K562 (cell line): ENCODE measurements at regions not wholly inside any gene's neighbourhood (a gene's known extent, or its start where the extent isn't known, plus 50 kb on each side); places are given as distances from the start of the nearest gene placed in this dataset.

Experiments
- ATAC-seq: fragments of 200-7000 bp; cut with Tn5 transposase; 3 replicates; pipeline ENCODE4 v1.9.1; 2020; ENCODE audit warnings: moderate library complexity
- BruUV-seq: library from RNA; stranded (reverse); fragments of 400-500 nt; replicated peaks from 2 replicates; lab custom pipeline; 2021; lab: Mats Ljungman, UMichigan
- CTCF ChIA-PET: fragments of 300-600 bp; formaldehyde crosslinking; extraction: SDS; loops from one replicate; lab custom pipeline; 2021; ENCODE audit warnings: low intra/inter-chr PET ratio; lab: Yijun Ruan, JAX
- POLR2A ChIA-PET: fragments of 300-600, 350-650 bp; sonication (Branson Sonifier 250); formaldehyde crosslinking; extraction: SDS; loops from one replicate; lab custom pipeline; 2021; ENCODE audit warnings: antibody characterized with exemption, inconsistent platforms; lab: Yijun Ruan, JAX
- DNase-seq, 4 experiments: peaks; one replicate each; pipeline versions ENCODE4 v3.0.0 to v3.0.0-alpha.2; 2011 to 2018; ENCODE audit warnings: low spot score in 3 of 4, mixed read lengths in 3 of 4; ENCODE audit errors: extremely low read depth in 1 of 4
- FAIRE-seq: peaks from 2 replicates; lab custom pipeline; 2011; peaks lifted over from hg19 to GRCh38; lab: Jason Lieb, UNC
- H2AFZ ChIP-seq: 2 replicates; pipeline ENCODE4 v1.6.0; 2011; ENCODE audit warnings: low read depth, low read length, control low read depth, inconsistent platforms
- H3K27ac ChIP-seq: fragments of 200-600 bp; 3 replicates; pipeline ENCODE4 v1.8.0; 2011; ENCODE audit warnings: low read depth, mild to moderate bottlenecking, control low read depth, inconsistent platforms, low read length, moderate library complexity, mixed read lengths; ENCODE audit errors: extremely low read depth
- H3K27me3 ChIP-seq, 2 experiments: fragments of 300-600 bp in 1 of 2; 2 replicates in 1 of 2; 3 replicates in 1 of 2; pipeline versions ENCODE4 v1.6.0 to v1.8.0; 2011; ENCODE audit warnings: inconsistent platforms in 2 of 2, low read length in 2 of 2, mild to moderate bottlenecking in 1 of 2, mixed read lengths in 1 of 2, moderate library complexity in 1 of 2; ENCODE audit not compliant: control insufficient read depth in 2 of 2, insufficient read depth in 2 of 2
- H3K36me3 ChIP-seq: fragments of 300-600 bp; 3 replicates; pipeline ENCODE4 v1.8.0; 2011; ENCODE audit warnings: mild to moderate bottlenecking, low read length, inconsistent platforms; ENCODE audit not compliant: control insufficient read depth, insufficient read depth
- H3K4me1 ChIP-seq, 2 experiments: fragments of 200-600 bp in 1 of 2; replicated peaks in 1 of 2; 2 replicates in 1 of 2; 3 replicates in 1 of 2; pipeline versions ENCODE4 v1.5.1 to v1.8.0; 2011; ENCODE audit warnings: inconsistent platforms in 2 of 2, low read length in 2 of 2, mild to moderate bottlenecking in 1 of 2, mixed read lengths in 1 of 2, moderate library complexity in 1 of 2; ENCODE audit not compliant: control insufficient read depth in 2 of 2, insufficient read depth in 2 of 2
- H3K4me2 ChIP-seq: 2 replicates; pipeline ENCODE4 v1.6.1; 2011; ENCODE audit warnings: low read length, control low read depth, inconsistent platforms, mixed read lengths; ENCODE audit not compliant: insufficient read depth
- H3K4me3 ChIP-seq: fragments of 200-600 bp; sonication (generic), shearing (Covaris generic); 2 replicates; pipeline ENCODE4 v1.5.1; 2016; ENCODE audit warnings: control low read depth, inconsistent platforms
- H3K79me2 ChIP-seq: fragments of 200-600 bp; 3 replicates; pipeline ENCODE4 v1.8.0; 2011; ENCODE audit warnings: low read length, inconsistent platforms; ENCODE audit not compliant: control insufficient read depth, insufficient read depth
- H3K9ac ChIP-seq, 2 experiments: 2 replicates each; pipeline versions ENCODE4 v1.6.0 to v1.6.1; 2011; ENCODE audit warnings: low read depth in 2 of 2, low read length in 2 of 2, control low read depth in 1 of 2, inconsistent platforms in 1 of 2, mild to moderate bottlenecking in 1 of 2, mixed read lengths in 1 of 2; ENCODE audit not compliant: insufficient read depth in 1 of 2
- H3K9me1 ChIP-seq: one replicate; pipeline ENCODE4 v1.6.0; 2011; ENCODE audit warnings: inconsistent platforms, mild to moderate bottlenecking, low read length, moderate library complexity; ENCODE audit not compliant: control insufficient read depth, insufficient read depth
- H3K9me3 ChIP-seq: replicated peaks from 2 replicates; pipeline ENCODE4 v1.5.1; 2011; ENCODE audit warnings: low read depth, low read length, inconsistent platforms; ENCODE audit not compliant: control insufficient read depth, insufficient read depth
- H4K20me1 ChIP-seq: replicated peaks from 2 replicates; pipeline ENCODE4 v1.6.1; 2011; ENCODE audit warnings: low read length, inconsistent platforms, mixed read lengths; ENCODE audit not compliant: control insufficient read depth, insufficient read depth
- RBBP5 ChIP-seq: fragments of 200-600 bp; sonication (generic); IDR thresholded peaks from 2 replicates; pipeline ENCODE4 v1.6.1; 2012; ENCODE audit warnings: borderline replicate concordance, mild to moderate bottlenecking, low read length, control low read depth, inconsistent platforms; ENCODE audit not compliant: insufficient read depth, poor library complexity, severe bottlenecking
- RFX7 ChIP-seq: fragments of 250-450 bp; sonication (Bioruptor Pico); IDR thresholded peaks from 2 replicates; pipeline ENCODE4 v1.5.1; 2021; ENCODE audit warnings: mild to moderate bottlenecking
- SRSF3 ChIP-seq: fragments of 200-400 bp; formaldehyde crosslinking; IDR thresholded peaks from 2 replicates; pipeline ENCODE4 v1.6.1; 2016; ENCODE audit warnings: mild to moderate bottlenecking, low read length, moderate library complexity; ENCODE audit not compliant: insufficient read depth
- ZKSCAN8 ChIP-seq: fragments of 200-800 bp; sonication (Bioruptor generic); IDR thresholded peaks from 2 replicates; pipeline ENCODE4 v1.6.1; 2016; ENCODE audit warnings: missing genetic modification characterization, missing compliant biosample characterization
- ZNF695 ChIP-seq: fragments of 450-650 bp; formaldehyde crosslinking; IDR thresholded peaks from 2 replicates; pipeline ENCODE4 v1.4.0; 2020; ENCODE audit warnings: mild to moderate bottlenecking, moderate library complexity
- ZNF764 ChIP-seq: fragments of 250-450 bp; sonication (Bioruptor Pico); IDR thresholded peaks from 2 replicates; pipeline ENCODE4 v1.4.0; 2020; ENCODE audit warnings: low read depth, mild to moderate bottlenecking, moderate library complexity
- WGBS: fragments of 100-300 bp; shearing (Covaris generic); methylation state at CpG from one replicate; pipeline ENCODE4 v1.1.6; 2016; ENCODE audit warnings: low coverage, mixed read lengths; ENCODE audit not compliant: insufficient coverage; ENCODE audit errors: missing lambda C conversion rate; 5-methylcytosine and 5-hydroxymethylcytosine counted together
- in situ Hi-C: fragments of 300-500 bp; cut with MboI; formaldehyde crosslinking; loops from 4 replicates; pipeline ENCODE4 v1.15.0; 2018; ENCODE audit warnings: inconsistent platforms, mixed read lengths
- intact Hi-C: fragments of 100-400 bp; cut with micrococcal nuclease; formaldehyde crosslinking; loops from 2 replicates; pipeline ENCODE4 v1.14.2; 2022
- TF ChIP-seq, protein P1 (sequence below): sonication (generic); formaldehyde crosslinking; IDR thresholded peaks from 2 replicates; pipeline ENCODE4 v1.8.0; 2022; ENCODE audit warnings: mild to moderate bottlenecking, missing genetic modification reagents, borderline replicate concordance

DNA sequence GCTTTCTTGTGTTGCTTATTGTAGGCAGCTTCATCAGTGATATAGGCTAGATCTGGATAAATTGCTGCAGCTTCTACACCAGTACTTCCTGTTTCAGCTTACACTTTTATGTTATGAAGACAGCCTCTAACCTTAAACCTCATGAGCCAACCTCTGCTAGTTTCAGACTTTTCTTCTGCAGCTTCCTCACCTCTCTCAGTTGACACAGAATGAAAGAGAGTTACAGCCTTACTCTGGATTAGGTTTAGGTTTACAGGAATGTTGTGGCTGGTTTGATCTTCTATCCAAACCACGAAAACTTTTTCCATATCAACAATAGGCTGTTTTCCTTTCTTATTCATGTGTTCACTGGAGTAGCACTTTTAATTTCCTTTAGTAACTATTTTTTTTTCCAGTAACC, 76.9 kb upstream of the RNPC3 start:
- H3K9me3 ChIP-seq, result no peaks in the 10 kb centered on the region
- H3K9me1 ChIP-seq, result no peaks in the 10 kb centered on the region
- no TSS peak for BruUV-seq
- no peak overlapping the region for H3K27ac ChIP-seq
- DNase-seq, result no peak
- intact Hi-C loops (no loop called here), in situ Hi-C loops (no loop called here)
- no peak for ATAC-seq
- no peaks in the 10 kb centered on the region for H3K27me3 ChIP-seq
- H3K4me2 ChIP-seq, result no peak overlapping the region
- H3K4me1 ChIP-seq, result no peaks in the 10 kb centered on the region
- H3K79me2 ChIP-seq, result no peaks in the 10 kb centered on the region
- no peak overlapping the region for H2AFZ ChIP-seq
- WGBS, result 0% methylated on average over 1 of the region's 1 CpG
- no peak overlapping the region for H3K9ac ChIP-seq
- no peak overlapping the region for H3K4me3 ChIP-seq
- TF ChIP-seq SRSF3 (no peak), ZNF764 (CRISPR knock-in tag) (no peak), RBBP5 (no peak), ZNF695 (no peak), ZKSCAN8 (CRISPR knock-in tag) (no peak), RFX7 (CRISPR knock-in tag) (no peak)
- TF ChIP-seq, protein P1, sequence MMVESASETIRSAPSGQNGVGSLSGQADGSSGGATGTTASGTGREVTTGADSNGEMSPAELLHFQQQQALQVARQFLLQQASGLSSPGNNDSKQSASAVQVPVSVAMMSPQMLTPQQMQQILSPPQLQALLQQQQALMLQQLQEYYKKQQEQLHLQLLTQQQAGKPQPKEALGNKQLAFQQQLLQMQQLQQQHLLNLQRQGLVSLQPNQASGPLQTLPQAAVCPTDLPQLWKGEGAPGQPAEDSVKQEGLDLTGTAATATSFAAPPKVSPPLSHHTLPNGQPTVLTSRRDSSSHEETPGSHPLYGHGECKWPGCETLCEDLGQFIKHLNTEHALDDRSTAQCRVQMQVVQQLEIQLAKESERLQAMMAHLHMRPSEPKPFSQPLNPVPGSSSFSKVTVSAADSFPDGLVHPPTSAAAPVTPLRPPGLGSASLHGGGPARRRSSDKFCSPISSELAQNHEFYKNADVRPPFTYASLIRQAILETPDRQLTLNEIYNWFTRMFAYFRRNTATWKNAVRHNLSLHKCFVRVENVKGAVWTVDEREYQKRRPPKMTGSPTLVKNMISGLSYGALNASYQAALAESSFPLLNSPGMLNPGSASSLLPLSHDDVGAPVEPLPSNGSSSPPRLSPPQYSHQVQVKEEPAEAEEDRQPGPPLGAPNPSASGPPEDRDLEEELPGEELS, result no peak
- FAIRE-seq, result no peak
- no peaks in the 10 kb centered on the region for H3K36me3 ChIP-seq
- no peaks in the 10 kb centered on the region for H4K20me1 ChIP-seq
- ChIA-PET POLR2A (no interaction called here), CTCF (no interaction called here)
